Ishikawa (cell line): ENCODE measurements at regions not wholly inside any gene's neighbourhood (a gene's known extent, or its start where the extent isn't known, plus 50 kb on each side); places are given as distances from the start of the nearest gene placed in this dataset.

Source experiments
- CEBPB ChIP-seq: IDR thresholded peaks from 2 replicates; pipeline ENCODE4 v1.6.1; 2012
- CREB1 ChIP-seq: IDR thresholded peaks from 2 replicates; pipeline ENCODE4 v1.6.1; 2012; ENCODE audit warnings: low read depth
- EP300 ChIP-seq: IDR thresholded peaks from 2 replicates; pipeline ENCODE4 v1.6.1; 2012; ENCODE audit warnings: borderline replicate concordance
- FOXM1 ChIP-seq: IDR thresholded peaks from 2 replicates; pipeline ENCODE4 v1.6.1; 2012; ENCODE audit warnings: low read depth, borderline replicate concordance
- NFIC ChIP-seq: IDR thresholded peaks from 2 replicates; pipeline ENCODE4 v1.6.1; 2012
- RAD21 ChIP-seq: IDR thresholded peaks from 2 replicates; pipeline ENCODE4 v1.6.1; 2012; ENCODE audit warnings: low read depth
- TAF1 ChIP-seq: IDR thresholded peaks from 2 replicates; pipeline ENCODE4 v1.6.1; 2012; ENCODE audit warnings: low read depth, mild to moderate bottlenecking
- TCF12 ChIP-seq: IDR thresholded peaks from 2 replicates; pipeline ENCODE4 v1.6.1; 2012; ENCODE audit warnings: low read depth
- TEAD4 ChIP-seq: IDR thresholded peaks from 2 replicates; pipeline ENCODE4 v1.6.1; 2012
- YY1 ChIP-seq: IDR thresholded peaks from 2 replicates; pipeline ENCODE4 v1.6.1; 2012; ENCODE audit warnings: low read depth
- ZBTB7A ChIP-seq: IDR thresholded peaks from 2 replicates; pipeline ENCODE4 v1.6.1; 2012; ENCODE audit warnings: low read depth
- TF ChIP-seq, protein P1 (sequence below): IDR thresholded peaks from 2 replicates; pipeline ENCODE4 v1.6.1; 2012
- TF ChIP-seq, protein P2 (sequence below): IDR thresholded peaks from 2 replicates; pipeline ENCODE4 v1.6.1; 2012; ENCODE audit warnings: low read depth, mild to moderate bottlenecking
- TF ChIP-seq, protein P3 (sequence below): IDR thresholded peaks from 2 replicates; pipeline ENCODE4 v1.6.1; 2012

DNA sequence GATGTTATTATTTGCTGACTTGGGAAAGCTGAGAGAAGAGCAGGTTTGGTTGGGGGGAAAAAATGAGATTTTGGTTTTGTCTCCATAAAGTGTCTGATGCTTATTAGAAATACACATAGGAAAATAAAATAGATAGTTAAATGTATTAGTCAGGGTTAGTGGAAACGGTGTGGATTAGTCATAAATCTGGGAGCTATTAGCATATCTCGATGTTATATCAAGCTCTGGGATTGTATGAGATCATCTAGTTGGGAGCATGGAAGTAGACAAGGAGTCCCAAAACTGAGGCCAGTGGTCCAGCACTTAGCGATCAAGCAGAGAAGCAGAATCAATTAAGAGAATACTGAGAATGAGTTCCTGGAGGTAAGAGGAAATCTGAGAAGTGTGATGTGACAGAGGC lies 845.5 kb downstream of the ROBO2 start:
- TF ChIP-seq RAD21 (no peak), TEAD4 (no peak), YY1 (no peak), EP300 (no peak), FOXM1 (no peak), NFIC (no peak), CEBPB (no peak), TAF1 (no peak), CREB1 (no peak), TCF12 (no peak), ZBTB7A (no peak)
- TF ChIP-seq, protein P1, sequence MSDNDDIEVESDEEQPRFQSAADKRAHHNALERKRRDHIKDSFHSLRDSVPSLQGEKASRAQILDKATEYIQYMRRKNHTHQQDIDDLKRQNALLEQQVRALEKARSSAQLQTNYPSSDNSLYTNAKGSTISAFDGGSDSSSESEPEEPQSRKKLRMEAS, result no peak
- TF ChIP-seq, protein P2, sequence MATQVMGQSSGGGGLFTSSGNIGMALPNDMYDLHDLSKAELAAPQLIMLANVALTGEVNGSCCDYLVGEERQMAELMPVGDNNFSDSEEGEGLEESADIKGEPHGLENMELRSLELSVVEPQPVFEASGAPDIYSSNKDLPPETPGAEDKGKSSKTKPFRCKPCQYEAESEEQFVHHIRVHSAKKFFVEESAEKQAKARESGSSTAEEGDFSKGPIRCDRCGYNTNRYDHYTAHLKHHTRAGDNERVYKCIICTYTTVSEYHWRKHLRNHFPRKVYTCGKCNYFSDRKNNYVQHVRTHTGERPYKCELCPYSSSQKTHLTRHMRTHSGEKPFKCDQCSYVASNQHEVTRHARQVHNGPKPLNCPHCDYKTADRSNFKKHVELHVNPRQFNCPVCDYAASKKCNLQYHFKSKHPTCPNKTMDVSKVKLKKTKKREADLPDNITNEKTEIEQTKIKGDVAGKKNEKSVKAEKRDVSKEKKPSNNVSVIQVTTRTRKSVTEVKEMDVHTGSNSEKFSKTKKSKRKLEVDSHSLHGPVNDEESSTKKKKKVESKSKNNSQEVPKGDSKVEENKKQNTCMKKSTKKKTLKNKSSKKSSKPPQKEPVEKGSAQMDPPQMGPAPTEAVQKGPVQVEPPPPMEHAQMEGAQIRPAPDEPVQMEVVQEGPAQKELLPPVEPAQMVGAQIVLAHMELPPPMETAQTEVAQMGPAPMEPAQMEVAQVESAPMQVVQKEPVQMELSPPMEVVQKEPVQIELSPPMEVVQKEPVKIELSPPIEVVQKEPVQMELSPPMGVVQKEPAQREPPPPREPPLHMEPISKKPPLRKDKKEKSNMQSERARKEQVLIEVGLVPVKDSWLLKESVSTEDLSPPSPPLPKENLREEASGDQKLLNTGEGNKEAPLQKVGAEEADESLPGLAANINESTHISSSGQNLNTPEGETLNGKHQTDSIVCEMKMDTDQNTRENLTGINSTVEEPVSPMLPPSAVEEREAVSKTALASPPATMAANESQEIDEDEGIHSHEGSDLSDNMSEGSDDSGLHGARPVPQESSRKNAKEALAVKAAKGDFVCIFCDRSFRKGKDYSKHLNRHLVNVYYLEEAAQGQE, result no peak
- TF ChIP-seq, protein P3, sequence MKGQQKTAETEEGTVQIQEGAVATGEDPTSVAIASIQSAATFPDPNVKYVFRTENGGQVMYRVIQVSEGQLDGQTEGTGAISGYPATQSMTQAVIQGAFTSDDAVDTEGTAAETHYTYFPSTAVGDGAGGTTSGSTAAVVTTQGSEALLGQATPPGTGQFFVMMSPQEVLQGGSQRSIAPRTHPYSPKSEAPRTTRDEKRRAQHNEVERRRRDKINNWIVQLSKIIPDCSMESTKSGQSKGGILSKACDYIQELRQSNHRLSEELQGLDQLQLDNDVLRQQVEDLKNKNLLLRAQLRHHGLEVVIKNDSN, result no peak
